GM18867 (cell line): ENCODE measurements at regions not wholly inside any gene's neighbourhood (a gene's known extent, or its start where the extent isn't known, plus 50 kb on each side); places are given as distances from the start of the nearest gene placed in this dataset.

Experiments used
- ATAC-seq: cut with Tn5 transposase; IDR thresholded peaks from one replicate; pipeline ENCODE4 v1.9.1; 2021; ENCODE audit warnings: mild to moderate bottlenecking, moderate library complexity; ENCODE audit not compliant: unreplicated experiment

GRCh38 chr9:23412046-23412445, 414.0 kb downstream of the ELAVL2 start:
- ATAC-seq: no peak

GRCh38 chr9:23412458-23412857, 413.6 kb downstream of the ELAVL2 start:
- no peak for ATAC-seq

GRCh38 chr9:23413541-23413940, 412.5 kb downstream of the ELAVL2 start:
- no peak for ATAC-seq

GRCh38 chr9:23423999-23424398, 402.0 kb downstream of the ELAVL2 start:
- no peak for ATAC-seq

GRCh38 chr9:23426144-23426543, 399.9 kb downstream of the ELAVL2 start:
- ATAC-seq: no peak

- no peak for ATAC-seq
Observed at GRCh38 chr9:23431459-23431858, 394.6 kb downstream of the ELAVL2 start.

- no peak for ATAC-seq
Observed at GRCh38 chr9:23434654-23435053, 391.4 kb downstream of the ELAVL2 start.

GRCh38 chr9:23438299-23438907, 387.6 kb downstream of the ELAVL2 start:
- no peak for ATAC-seq

- no peak for ATAC-seq
Observed at GRCh38 chr9:23441275-23441674, 384.8 kb downstream of the ELAVL2 start.

- no peak for ATAC-seq
Observed at GRCh38 chr9:23444658-23445057, 381.4 kb downstream of the ELAVL2 start.

GRCh38 chr9:23447166-23447565, 378.9 kb downstream of the ELAVL2 start:
- ATAC-seq: no peak

GRCh38 chr9:23447944-23448343, 378.1 kb downstream of the ELAVL2 start:
- no peak for ATAC-seq

GRCh38 chr9:23451802-23452418, 374.1 kb downstream of the ELAVL2 start:
- ATAC-seq: no peak

GRCh38 chr9:23464275-23464674, 361.8 kb downstream of the ELAVL2 start:
- no peak for ATAC-seq

- ATAC-seq: no peak
Observed at GRCh38 chr9:23467276-23467675, 358.8 kb downstream of the ELAVL2 start.

GRCh38 chr9:23477908-23478307, 348.1 kb downstream of the ELAVL2 start:
- no peak for ATAC-seq

GRCh38 chr9:23483566-23483965, 342.5 kb downstream of the ELAVL2 start:
- ATAC-seq: no peak

GRCh38 chr9:23492126-23493002, 333.7 kb downstream of the ELAVL2 start:
- ATAC-seq: no peak

- no peak for ATAC-seq
Observed at GRCh38 chr9:23493219-23493618, 332.8 kb downstream of the ELAVL2 start.

- ATAC-seq: no peak
Observed at GRCh38 chr9:23496489-23497136, 329.4 kb downstream of the ELAVL2 start.

GRCh38 chr9:23497137-23497504, 328.9 kb downstream of the ELAVL2 start:
- ATAC-seq: no peak

GRCh38 chr9:23502004-23502403, 324.0 kb downstream of the ELAVL2 start:
- no peak for ATAC-seq
